Neural cell (in vitro differentiated cells): ENCODE measurements at regions not wholly inside any gene's neighbourhood (a gene's known extent, or its start where the extent isn't known, plus 50 kb on each side); places are given as distances from the start of the nearest gene placed in this dataset.

Source experiments
- EP300 ChIP-seq: fragments of 450-650 bp; conservative IDR thresholded peaks from 2 replicates; pipeline ENCODE4 v1.6.1; 2014; ENCODE audit warnings: antibody characterized with exemption, mild to moderate bottlenecking, moderate library complexity; ENCODE audit not compliant: poor library complexity, severe bottlenecking
- EZH2 ChIP-seq: fragments of 200-600, 300-800 bp; shearing (Covaris generic), sonication (generic); IDR thresholded peaks from 2 replicates; pipeline ENCODE4 v1.6.1; 2014; ENCODE audit warnings: antibody characterized with exemption, low read length, borderline replicate concordance, mild to moderate bottlenecking; ENCODE audit not compliant: insufficient read depth, poor library complexity, severe bottlenecking
- MXI1 ChIP-seq: fragments of 450-650 bp; conservative IDR thresholded peaks from 2 replicates; pipeline ENCODE4 v1.6.1; 2014; ENCODE audit warnings: antibody characterized with exemption, mild to moderate bottlenecking; ENCODE audit not compliant: poor library complexity, severe bottlenecking
- POLR2AphosphoS5 ChIP-seq: IDR thresholded peaks from 2 replicates; pipeline ENCODE4 v1.6.1; 2012
- RAD21 ChIP-seq: fragments of 450-650 bp; conservative IDR thresholded peaks from 2 replicates; pipeline ENCODE4 v1.6.1; 2014; ENCODE audit warnings: antibody characterized with exemption, mild to moderate bottlenecking, moderate library complexity
- SMC3 ChIP-seq: fragments of 450-650 bp; conservative IDR thresholded peaks from 2 replicates; pipeline ENCODE4 v1.6.1; 2014; ENCODE audit warnings: antibody characterized with exemption, mild to moderate bottlenecking, moderate library complexity; ENCODE audit not compliant: poor library complexity
- TAF1 ChIP-seq: IDR thresholded peaks from 2 replicates; pipeline ENCODE4 v1.6.1; 2012; ENCODE audit warnings: low read depth
- TF ChIP-seq, protein P1 (sequence below): fragments of 450-650 bp; IDR thresholded peaks from 2 replicates; pipeline ENCODE4 v1.5.1; 2014; ENCODE audit warnings: antibody characterized with exemption, mild to moderate bottlenecking, moderate library complexity; ENCODE audit not compliant: poor library complexity, severe bottlenecking
- TF ChIP-seq, protein P2 (sequence below): IDR thresholded peaks from 2 replicates; pipeline ENCODE4 v1.6.1; 2012; ENCODE audit warnings: borderline replicate concordance

DNA sequence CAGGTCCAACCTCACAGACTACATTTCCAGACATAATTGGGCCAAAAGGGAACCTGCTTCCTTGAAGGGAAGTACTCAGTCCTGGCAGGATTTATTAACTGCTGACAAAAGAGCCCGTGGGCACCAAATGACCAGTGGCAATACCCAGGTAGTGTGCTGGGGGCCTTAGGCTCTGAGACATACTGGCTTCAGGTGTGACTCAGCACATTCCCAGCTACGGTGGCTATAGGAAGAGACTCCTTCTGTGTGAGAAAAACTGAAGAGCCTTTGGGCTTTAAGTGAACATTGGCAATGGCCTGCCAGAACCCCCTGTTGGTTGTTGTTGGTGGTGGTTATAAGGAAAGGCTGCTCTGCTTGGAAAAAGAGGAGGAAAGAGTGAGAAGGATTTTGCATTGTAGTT lies 401.8 kb downstream of the KCNJ3 start:
- TF ChIP-seq SMC3 = no peak
- TF ChIP-seq, protein P1, sequence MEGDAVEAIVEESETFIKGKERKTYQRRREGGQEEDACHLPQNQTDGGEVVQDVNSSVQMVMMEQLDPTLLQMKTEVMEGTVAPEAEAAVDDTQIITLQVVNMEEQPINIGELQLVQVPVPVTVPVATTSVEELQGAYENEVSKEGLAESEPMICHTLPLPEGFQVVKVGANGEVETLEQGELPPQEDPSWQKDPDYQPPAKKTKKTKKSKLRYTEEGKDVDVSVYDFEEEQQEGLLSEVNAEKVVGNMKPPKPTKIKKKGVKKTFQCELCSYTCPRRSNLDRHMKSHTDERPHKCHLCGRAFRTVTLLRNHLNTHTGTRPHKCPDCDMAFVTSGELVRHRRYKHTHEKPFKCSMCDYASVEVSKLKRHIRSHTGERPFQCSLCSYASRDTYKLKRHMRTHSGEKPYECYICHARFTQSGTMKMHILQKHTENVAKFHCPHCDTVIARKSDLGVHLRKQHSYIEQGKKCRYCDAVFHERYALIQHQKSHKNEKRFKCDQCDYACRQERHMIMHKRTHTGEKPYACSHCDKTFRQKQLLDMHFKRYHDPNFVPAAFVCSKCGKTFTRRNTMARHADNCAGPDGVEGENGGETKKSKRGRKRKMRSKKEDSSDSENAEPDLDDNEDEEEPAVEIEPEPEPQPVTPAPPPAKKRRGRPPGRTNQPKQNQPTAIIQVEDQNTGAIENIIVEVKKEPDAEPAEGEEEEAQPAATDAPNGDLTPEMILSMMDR = no peak
- TF ChIP-seq, protein P2, sequence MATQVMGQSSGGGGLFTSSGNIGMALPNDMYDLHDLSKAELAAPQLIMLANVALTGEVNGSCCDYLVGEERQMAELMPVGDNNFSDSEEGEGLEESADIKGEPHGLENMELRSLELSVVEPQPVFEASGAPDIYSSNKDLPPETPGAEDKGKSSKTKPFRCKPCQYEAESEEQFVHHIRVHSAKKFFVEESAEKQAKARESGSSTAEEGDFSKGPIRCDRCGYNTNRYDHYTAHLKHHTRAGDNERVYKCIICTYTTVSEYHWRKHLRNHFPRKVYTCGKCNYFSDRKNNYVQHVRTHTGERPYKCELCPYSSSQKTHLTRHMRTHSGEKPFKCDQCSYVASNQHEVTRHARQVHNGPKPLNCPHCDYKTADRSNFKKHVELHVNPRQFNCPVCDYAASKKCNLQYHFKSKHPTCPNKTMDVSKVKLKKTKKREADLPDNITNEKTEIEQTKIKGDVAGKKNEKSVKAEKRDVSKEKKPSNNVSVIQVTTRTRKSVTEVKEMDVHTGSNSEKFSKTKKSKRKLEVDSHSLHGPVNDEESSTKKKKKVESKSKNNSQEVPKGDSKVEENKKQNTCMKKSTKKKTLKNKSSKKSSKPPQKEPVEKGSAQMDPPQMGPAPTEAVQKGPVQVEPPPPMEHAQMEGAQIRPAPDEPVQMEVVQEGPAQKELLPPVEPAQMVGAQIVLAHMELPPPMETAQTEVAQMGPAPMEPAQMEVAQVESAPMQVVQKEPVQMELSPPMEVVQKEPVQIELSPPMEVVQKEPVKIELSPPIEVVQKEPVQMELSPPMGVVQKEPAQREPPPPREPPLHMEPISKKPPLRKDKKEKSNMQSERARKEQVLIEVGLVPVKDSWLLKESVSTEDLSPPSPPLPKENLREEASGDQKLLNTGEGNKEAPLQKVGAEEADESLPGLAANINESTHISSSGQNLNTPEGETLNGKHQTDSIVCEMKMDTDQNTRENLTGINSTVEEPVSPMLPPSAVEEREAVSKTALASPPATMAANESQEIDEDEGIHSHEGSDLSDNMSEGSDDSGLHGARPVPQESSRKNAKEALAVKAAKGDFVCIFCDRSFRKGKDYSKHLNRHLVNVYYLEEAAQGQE = no peak
- no peak for TF ChIP-seq EZH2
- TF ChIP-seq TAF1 = no peak
- TF ChIP-seq POLR2AphosphoS5 = no peak
- no peak for TF ChIP-seq EP300
- TF ChIP-seq RAD21 = no peak
- TF ChIP-seq MXI1 = no peak
